RWPE2 (cell line): ENCODE measurements at regions not wholly inside any gene's neighbourhood (a gene's known extent, or its start where the extent isn't known, plus 50 kb on each side); places are given as distances from the start of the nearest gene placed in this dataset.
"Not testable (repeated sequence)": the region's sequence is repeated elsewhere in the genome, so short reads cannot be mapped to it uniquely, and the experiment has no call there.

ENCODE experiments used
- ATAC-seq: fragments of 200-7000 bp; cut with Tn5 transposase; 3 replicates; pipeline ENCODE4 v1.9.1; 2021; ENCODE audit warnings: low read depth
- DNase-seq: peaks from one replicate; pipeline ENCODE4 v3.0.0-alpha.2; 2020; ENCODE audit warnings: low spot score
- H3K27ac ChIP-seq: fragments of 450-650 bp; 2 replicates; pipeline ENCODE4 v1.5.1; 2017; ENCODE audit warnings: mild to moderate bottlenecking; ENCODE audit not compliant: poor library complexity, severe bottlenecking
- H3K27me3 ChIP-seq: fragments of 250-450 bp; sonication (Bioruptor Pico); 2 replicates; pipeline ENCODE4 v1.5.1; 2021; ENCODE audit warnings: mild to moderate bottlenecking, moderate library complexity; ENCODE audit not compliant: insufficient read depth, poor library complexity, severe bottlenecking
- H3K36me3 ChIP-seq: fragments of 250-450 bp; sonication (Bioruptor Pico); 2 replicates; pipeline ENCODE4 v1.5.1; 2020; ENCODE audit warnings: low read depth, mild to moderate bottlenecking, moderate library complexity
- H3K4me1 ChIP-seq: fragments of 250-450 bp; sonication (Bioruptor Pico); 2 replicates; pipeline ENCODE4 v1.5.1; 2021; ENCODE audit warnings: mild to moderate bottlenecking, moderate library complexity; ENCODE audit not compliant: insufficient read depth, poor library complexity, severe bottlenecking
- H3K4me3 ChIP-seq: fragments of 250-450 bp; sonication (Bioruptor Pico); 2 replicates; pipeline ENCODE4 v1.5.1; 2021; ENCODE audit warnings: mild to moderate bottlenecking, moderate library complexity; ENCODE audit not compliant: severe bottlenecking
- H3K9me3 ChIP-seq: fragments of 250-450 bp; sonication (Bioruptor Pico); 2 replicates; pipeline ENCODE4 v1.5.1; 2021; ENCODE audit warnings: mild to moderate bottlenecking, moderate library complexity; ENCODE audit not compliant: severe bottlenecking

GRCh38 chr22:21150863-21151262, 105.1 kb downstream of the LRRC74B start:
- H3K27me3 ChIP-seq, H3K36me3 ChIP-seq, H3K4me3 ChIP-seq, ATAC-seq, H3K9me3 ChIP-seq, H3K27ac ChIP-seq, H3K4me1 ChIP-seq, DNase-seq: not testable (repeated sequence)

- H3K27ac ChIP-seq, ATAC-seq, H3K27me3 ChIP-seq, H3K4me3 ChIP-seq, H3K4me1 ChIP-seq, DNase-seq, H3K9me3 ChIP-seq, H3K36me3 ChIP-seq: not testable (repeated sequence)
Observed at GRCh38 chr22:21187841-21188240, 142.1 kb downstream of the LRRC74B start.

- H3K4me3 ChIP-seq, H3K27ac ChIP-seq, ATAC-seq, H3K9me3 ChIP-seq, H3K27me3 ChIP-seq, DNase-seq, H3K36me3 ChIP-seq, H3K4me1 ChIP-seq: not testable (repeated sequence)
Observed at GRCh38 chr22:21212054-21212453, 166.3 kb downstream of the LRRC74B start.

GRCh38 chr22:21215973-21216731, 167.4 kb upstream of the RIMBP3B start:
- DNase-seq, H3K4me3 ChIP-seq, H3K27ac ChIP-seq, H3K4me1 ChIP-seq, H3K27me3 ChIP-seq, H3K9me3 ChIP-seq, ATAC-seq, H3K36me3 ChIP-seq: not testable (repeated sequence)

- H3K4me3 ChIP-seq, H3K9me3 ChIP-seq, DNase-seq, ATAC-seq, H3K36me3 ChIP-seq, H3K27ac ChIP-seq, H3K27me3 ChIP-seq, H3K4me1 ChIP-seq: not testable (repeated sequence)
Observed at GRCh38 chr22:21224900-21225299, 158.7 kb upstream of the RIMBP3B start.

- DNase-seq, H3K36me3 ChIP-seq, ATAC-seq, H3K27me3 ChIP-seq, H3K27ac ChIP-seq, H3K9me3 ChIP-seq, H3K4me3 ChIP-seq, H3K4me1 ChIP-seq: not testable (repeated sequence)
Observed at GRCh38 chr22:21226901-21227693, 156.5 kb upstream of the RIMBP3B start.

GRCh38 chr22:21251435-21251834, 132.1 kb upstream of the RIMBP3B start:
- not testable (repeated sequence) for ATAC-seq, DNase-seq, H3K36me3 ChIP-seq, H3K27ac ChIP-seq, H3K9me3 ChIP-seq, H3K27me3 ChIP-seq, H3K4me3 ChIP-seq, H3K4me1 ChIP-seq

- DNase-seq: peak; percentile 29
- not testable (repeated sequence) for ATAC-seq, H3K36me3 ChIP-seq
Observed at GRCh38 chr22:21282646-21283045, 100.9 kb upstream of the RIMBP3B start.

GRCh38 chr22:21293702-21294101, 89.8 kb upstream of the RIMBP3B start:
- not testable (repeated sequence) for ATAC-seq, H3K36me3 ChIP-seq, H3K9me3 ChIP-seq, DNase-seq, H3K4me1 ChIP-seq, H3K27me3 ChIP-seq, H3K27ac ChIP-seq, H3K4me3 ChIP-seq

More at GRCh38 chr22:21282646-21283045, 100.9 kb upstream of the RIMBP3B start:
- not testable (repeated sequence) for H3K4me1 ChIP-seq, H3K27ac ChIP-seq, H3K27me3 ChIP-seq, H3K4me3 ChIP-seq, H3K9me3 ChIP-seq

- H3K27ac ChIP-seq, ATAC-seq, H3K27me3 ChIP-seq, H3K4me1 ChIP-seq, H3K9me3 ChIP-seq, H3K36me3 ChIP-seq, DNase-seq, H3K4me3 ChIP-seq: not testable (repeated sequence)
Observed at GRCh38 chr22:21327629-21328028, 55.9 kb upstream of the RIMBP3B start.
